SU-DHL-6 (cell line): ENCODE measurements at regions not wholly inside any gene's neighbourhood (a gene's known extent, or its start where the extent isn't known, plus 50 kb on each side); places are given as distances from the start of the nearest gene placed in this dataset.

Source experiments
- CTCF ChIP-seq: fragments of 200-600 bp; sonication (generic); IDR thresholded peaks from one replicate; pipeline ENCODE4 v1.5.1; 2017; ENCODE audit warnings: antibody characterized with exemption, mild to moderate bottlenecking, low read length, moderate library complexity; ENCODE audit not compliant: insufficient read depth, poor library complexity, severe bottlenecking
- EZH2phosphoT487 ChIP-seq: fragments of 200-600 bp; sonication (generic), shearing (Covaris generic); conservative IDR thresholded peaks from 2 replicates; pipeline ENCODE4 v1.6.1; 2018; ENCODE audit warnings: mild to moderate bottlenecking, antibody characterized with exemption, low read length, moderate library complexity, mixed read lengths

- no peak for TF ChIP-seq CTCF
- TF ChIP-seq EZH2phosphoT487: no peak
These were observed 340.9 kb upstream of the PCDH15 start for GRCh38 chr10:55141892-55142291.
